Astrocyte (in vitro differentiated cells and primary cell): ENCODE measurements at regions not wholly inside any gene's neighbourhood (a gene's known extent, or its start where the extent isn't known, plus 50 kb on each side); places are given as distances from the start of the nearest gene placed in this dataset.

ENCODE experiments used
- CTCF ChIP-seq: IDR thresholded peaks from 2 replicates; pipeline ENCODE4 v1.5.1; 2011; ENCODE audit warnings: low read depth, mild to moderate bottlenecking, inconsistent platforms, low read length, moderate library complexity; ENCODE audit not compliant: insufficient read depth
- EZH2 ChIP-seq: IDR thresholded peaks from 2 replicates; pipeline ENCODE4 v1.6.1; 2012; ENCODE audit warnings: mild to moderate bottlenecking, low read length, inconsistent platforms; ENCODE audit not compliant: insufficient read depth

GRCh38 chr2:205876127-205876526 lies 193.8 kb downstream of the NRP2 start:
- TF ChIP-seq CTCF (no peak), EZH2 (no peak)
